Thyroid gland (tissue), 4 donors: ENCODE measurements at regions not wholly inside any gene's neighbourhood (a gene's known extent, or its start where the extent isn't known, plus 50 kb on each side); places are given as distances from the start of the nearest gene placed in this dataset.

Experiments
- DNase-seq, 2 donors: peaks; one replicate each; pipeline ENCODE4 v3.0.0-alpha.2; 2019
- H3K27ac ChIP-seq, 3 donors: fragments of 200-600 bp; sonication (generic); 1 replicate in 2 of 3; 2 replicates in 1 of 3; pipeline ENCODE4 v1.5.1; 2016 to 2019; ENCODE audit warnings: mild to moderate bottlenecking in 1 of 3, moderate library complexity in 1 of 3
- H3K27me3 ChIP-seq: fragments of 200-600 bp; sonication (generic); one replicate; pipeline ENCODE4 v1.5.1; 2019
- H3K36me3 ChIP-seq, 2 donors: fragments of 200-600 bp; sonication (generic); one replicate each; pipeline ENCODE4 v1.5.1; 2016 to 2019
- H3K4me1 ChIP-seq, 2 donors: fragments of 200-600 bp; sonication (generic); one replicate each; pipeline ENCODE4 v1.5.1; 2017 to 2019
- H3K4me3 ChIP-seq, 3 donors: fragments of 200-600 bp; sonication (generic); replicated peaks in 1 of 3; 1 replicate in 2 of 3; 2 replicates in 1 of 3; pipeline ENCODE4 v1.5.1; 2016; ENCODE audit warnings: mild to moderate bottlenecking in 1 of 3
- H3K9me3 ChIP-seq: fragments of 200-600 bp; sonication (generic); one replicate; pipeline ENCODE4 v1.5.1; 2017
- CTCF ChIP-seq, 6 experiments: fragments of 200-600 bp in 3 of 6; fragments of 450-650 bp in 3 of 6; sonication (generic) in 3 of 6; IDR thresholded peaks; one replicate each; pipeline ENCODE4 v1.5.1; 2016 to 2019; ENCODE audit warnings: antibody characterized with exemption in 6 of 6, mild to moderate bottlenecking in 2 of 6, inconsistent platforms in 1 of 6, moderate library complexity in 1 of 6
- POLR2A ChIP-seq, 2 donors: fragments of 450-650 bp; IDR thresholded peaks; one replicate each; pipeline ENCODE4 v1.6.1; 2017; ENCODE audit warnings: antibody characterized with exemption in 2 of 2, mild to moderate bottlenecking in 2 of 2, moderate library complexity in 1 of 2
- WGBS, 2 donors: methylation state at CpG; one replicate each; pipeline ENCODE4 v1.1.5; 2017; 5-methylcytosine and 5-hydroxymethylcytosine counted together
- intact Hi-C: fragments of 100-400 bp; cut with DNase I; formaldehyde crosslinking; loops from one replicate; pipeline ENCODE4 v1.15.1; 2023

GRCh38 chrX:25178555-25178954, 162.8 kb upstream of the ARX start:
- no peak overlapping the region for H3K27ac ChIP-seq
- WGBS, 2 donors: 45 to 49% methylated on average over 3 of the region's 3 CpGs
- H3K4me3 ChIP-seq: no peak overlapping the region
- intact Hi-C loops: no loop called here
- DNase-seq: no peak
- no peaks in the 10 kb centered on the region for H3K27me3 ChIP-seq
- no peaks in the 10 kb centered on the region for H3K4me1 ChIP-seq
- no peak for TF ChIP-seq CTCF (IDR thresholded peaks at IDR 0.05)
- no peak for TF ChIP-seq POLR2A (IDR thresholded peaks at IDR 0.05)
- H3K9me3 ChIP-seq: no peaks in the 10 kb centered on the region
- no peaks in the 10 kb centered on the region for H3K36me3 ChIP-seq

GRCh38 chrX:25175743-25176142, 160.0 kb upstream of the ARX start:
- DNase-seq: no peak
- no peak overlapping the region for H3K4me3 ChIP-seq
- H3K27ac ChIP-seq: no peak overlapping the region
- WGBS, 2 donors: 81 to 94% methylated on average over 2 to 5 of the region's 5 CpGs
- H3K9me3 ChIP-seq: no peaks in the 10 kb centered on the region
- H3K36me3 ChIP-seq: no peaks in the 10 kb centered on the region
- intact Hi-C loops: no loop called here
- no peak for TF ChIP-seq CTCF (IDR thresholded peaks at IDR 0.05)
- no peak for TF ChIP-seq POLR2A (IDR thresholded peaks at IDR 0.05)
- H3K4me1 ChIP-seq: no peaks in the 10 kb centered on the region
- no peaks in the 10 kb centered on the region for H3K27me3 ChIP-seq

- DNase-seq: no peak
- Histone ChIP-seq H3K4me1 (no peaks in the 10 kb centered on the region), H3K36me3 (no peaks in the 10 kb centered on the region), H3K9me3 (no peaks in the 10 kb centered on the region), H3K4me3 (no peak overlapping the region), H3K27ac (no peak overlapping the region), H3K27me3 (no peaks in the 10 kb centered on the region)
- no peak for TF ChIP-seq CTCF (IDR thresholded peaks at IDR 0.05)
- no peak for TF ChIP-seq POLR2A (IDR thresholded peaks at IDR 0.05)
- intact Hi-C loops: no loop called here
- 85 to 89% methylated on average over 4 of the region's 4 CpGs for WGBS, 2 donors
These were observed 159.4 kb upstream of the ARX start for GRCh38 chrX:25175171-25175570.

GRCh38 chrX:25166546-25166945, 150.8 kb upstream of the ARX start:
- WGBS, 2 donors: 74 to 79% methylated on average over 4 of the region's 4 CpGs
- no peak for DNase-seq

GRCh38 chrX:25166145-25166544, 150.4 kb upstream of the ARX start:
- H3K9me3 ChIP-seq: no peaks in the 10 kb centered on the region
- H3K4me3 ChIP-seq: no peak overlapping the region
- H3K4me1 ChIP-seq: no peaks in the 10 kb centered on the region
- no peaks in the 10 kb centered on the region for H3K27me3 ChIP-seq
- intact Hi-C loops: no loop called here
- no peak for TF ChIP-seq CTCF (IDR thresholded peaks at IDR 0.05)
- no peak for TF ChIP-seq POLR2A (IDR thresholded peaks at IDR 0.05)
- DNase-seq: no peak
- no peaks in the 10 kb centered on the region for H3K36me3 ChIP-seq
- no peak overlapping the region for H3K27ac ChIP-seq
- 63 to 73% methylated on average over 4 of the region's 4 CpGs for WGBS, 2 donors

More at GRCh38 chrX:25166546-25166945, 150.8 kb upstream of the ARX start:
- Histone ChIP-seq H3K27ac (no peak overlapping the region), H3K4me3 (no peak overlapping the region), H3K36me3 (no peaks in the 10 kb centered on the region), H3K27me3 (no peaks in the 10 kb centered on the region), H3K4me1 (no peaks in the 10 kb centered on the region), H3K9me3 (no peaks in the 10 kb centered on the region)
- intact Hi-C loops: no loop called here
- TF ChIP-seq CTCF (IDR thresholded peaks at IDR 0.05) (no peak), POLR2A (IDR thresholded peaks at IDR 0.05) (no peak)
